ENCODE measurements at regions not wholly inside any gene's neighbourhood (a gene's known extent, or its start where the extent isn't known, plus 50 kb on each side); places are given as distances from the start of the nearest gene placed in this dataset.

- no peak for DNase-seq
Observed at GRCh38 chr18:46324087-46324955, 220.1 kb downstream of the HAUS1 start.

- no peak for DNase-seq
Observed at GRCh38 chr18:46325895-46326294, 221.7 kb downstream of the HAUS1 start.

DNA sequence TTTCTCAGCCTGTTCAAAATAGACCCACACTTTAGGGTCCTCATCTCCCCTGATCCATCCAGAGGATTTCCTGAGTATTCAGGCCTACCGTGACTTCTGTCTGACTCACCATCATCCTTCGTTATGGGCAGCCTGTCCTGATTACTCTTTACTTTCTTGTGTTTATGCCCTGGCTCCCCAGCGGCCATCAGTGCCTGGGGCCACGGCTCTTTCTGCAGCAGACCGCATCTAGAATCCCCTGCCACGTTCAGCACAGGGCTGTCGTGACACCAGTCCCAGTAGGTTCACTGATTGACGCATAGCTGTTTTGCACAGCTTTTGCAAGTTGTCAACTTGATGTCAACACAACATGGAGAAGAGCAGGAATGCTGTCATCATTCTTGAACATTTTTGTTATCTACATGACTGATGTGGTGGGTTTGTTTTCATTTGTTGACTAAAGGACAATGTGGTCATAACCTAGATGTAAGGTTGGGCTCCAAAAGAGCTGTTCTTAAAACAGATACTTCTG is 225.6 kb downstream of the HAUS1 start:
- DNase-seq = no peak

DNA sequence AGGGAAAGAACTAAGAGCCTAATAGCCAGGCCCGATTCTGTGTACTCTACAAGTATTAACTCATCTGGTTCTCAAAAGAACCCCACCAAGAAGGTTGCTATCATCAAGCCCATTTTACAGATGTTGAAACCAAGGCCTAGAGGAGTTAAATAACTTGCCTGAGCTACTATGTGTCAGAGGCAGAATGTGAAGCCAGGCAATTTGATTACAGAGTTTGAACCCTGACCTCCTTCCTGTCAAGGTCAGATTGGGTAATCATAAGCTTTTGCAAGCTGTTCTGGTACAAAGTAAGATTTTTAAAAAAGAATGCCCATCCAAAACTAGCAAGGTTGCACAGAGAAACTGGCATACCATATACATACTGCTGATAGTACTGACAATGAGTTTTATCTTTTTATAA is 227.1 kb downstream of the HAUS1 start:
- no peak for DNase-seq

- no peak for DNase-seq
Observed at GRCh38 chr18:46332286-46332801, 228.2 kb downstream of the HAUS1 start.

DNA sequence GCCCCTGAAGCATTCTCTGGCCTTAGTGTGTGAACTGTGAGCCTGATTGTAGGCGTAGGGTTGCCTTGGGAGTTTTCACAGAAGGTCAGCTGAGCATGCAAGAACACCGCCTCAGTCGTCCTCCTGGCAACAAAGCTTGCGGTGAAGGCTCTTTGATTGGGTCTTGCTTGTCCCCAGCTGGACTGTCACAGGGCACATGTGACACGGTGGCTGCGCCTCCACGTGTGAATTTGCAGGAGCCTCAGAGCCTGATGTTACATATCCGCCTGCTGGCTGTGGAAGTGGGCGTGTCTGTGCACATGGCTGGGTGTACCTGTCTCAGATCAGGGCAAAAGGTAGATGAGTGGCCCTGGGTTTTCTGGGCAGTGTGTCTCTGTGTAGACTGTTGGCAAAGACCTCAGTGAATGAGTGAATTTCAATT is 228.7 kb downstream of the HAUS1 start:
- no peak for DNase-seq

GRCh38 chr18:46333431-46334135 is 229.4 kb downstream of the HAUS1 start:
- DNase-seq = peak in 1 of 2 experiments; percentile 6

DNA sequence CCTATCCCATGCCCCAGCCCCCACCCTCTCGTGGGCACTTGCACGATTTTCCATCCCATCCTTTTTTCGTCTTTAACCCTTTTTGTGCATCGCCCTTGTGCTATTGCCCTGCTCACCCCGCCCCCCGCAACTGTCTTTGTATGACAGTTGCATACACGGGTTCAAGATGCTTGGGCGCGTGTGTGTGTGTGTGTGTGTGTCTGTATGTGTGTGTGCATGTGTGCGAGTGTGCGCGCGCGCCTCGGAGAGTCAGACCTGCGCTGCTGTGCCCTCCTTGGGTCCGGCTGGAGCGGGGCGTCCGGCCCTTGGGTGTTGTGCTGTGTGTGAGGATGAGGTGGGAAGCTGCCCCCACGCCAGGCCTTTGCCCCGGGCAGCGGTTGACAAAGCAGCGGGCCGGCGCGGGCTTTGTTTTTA is 230.7 kb downstream of the HAUS1 start:
- no peak for DNase-seq

GRCh38 chr18:46335534-46336101 is 231.4 kb downstream of the HAUS1 start:
- no peak for DNase-seq

- no peak for DNase-seq
Observed at GRCh38 chr18:46336278-46337111, 232.3 kb downstream of the HAUS1 start.

GRCh38 chr18:46337271-46337670 is 233.1 kb downstream of the HAUS1 start:
- no peak for DNase-seq

GRCh38 chr18:46338205-46338604 is 234.0 kb downstream of the HAUS1 start:
- DNase-seq = no peak

GRCh38 chr18:46338766-46339165 is 234.6 kb downstream of the HAUS1 start:
- DNase-seq = no peak

DNA sequence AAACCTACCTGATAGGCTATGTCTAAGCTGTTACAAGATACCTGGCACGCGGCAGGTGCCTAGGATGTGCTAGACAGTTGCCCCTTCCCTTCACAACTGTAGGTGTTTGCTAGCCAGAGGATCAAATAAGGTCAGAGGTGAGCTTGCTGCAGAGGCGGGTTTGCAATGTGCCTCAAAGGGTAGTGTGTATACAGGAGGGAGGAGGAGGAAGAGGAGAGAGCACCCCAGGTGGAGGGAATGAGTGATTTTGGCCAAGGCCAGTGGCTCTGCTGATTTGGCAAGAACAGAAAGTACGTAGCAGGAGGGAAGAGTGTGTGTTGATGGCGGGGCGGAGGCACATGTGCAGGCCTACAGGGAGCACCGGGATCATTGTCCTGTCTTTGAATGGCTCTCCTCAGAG is 236.5 kb downstream of the HAUS1 start:
- no peak for DNase-seq

GRCh38 chr18:46341986-46342525 is 237.9 kb downstream of the HAUS1 start:
- DNase-seq = no peak

DNA sequence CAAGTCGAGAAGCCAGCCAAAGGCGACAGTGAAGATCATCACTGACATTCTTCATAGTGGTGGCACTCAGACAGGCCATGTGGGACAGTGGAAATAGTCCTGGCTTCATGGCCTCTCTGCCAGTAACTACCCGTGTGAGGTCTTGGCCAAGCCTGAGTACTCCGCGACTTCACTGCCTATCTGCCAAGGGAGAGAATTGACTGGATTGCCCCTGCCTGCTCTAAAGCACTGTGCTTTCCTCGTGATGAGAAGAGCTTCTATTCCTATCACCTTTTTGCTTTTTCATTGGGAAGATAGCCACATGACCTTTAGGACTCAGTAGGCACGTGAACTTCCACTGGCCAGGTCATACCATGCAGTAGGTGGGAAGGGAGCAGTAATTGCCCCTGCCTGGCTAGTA is 239.3 kb downstream of the HAUS1 start:
- DNase-seq = no peak

DNA sequence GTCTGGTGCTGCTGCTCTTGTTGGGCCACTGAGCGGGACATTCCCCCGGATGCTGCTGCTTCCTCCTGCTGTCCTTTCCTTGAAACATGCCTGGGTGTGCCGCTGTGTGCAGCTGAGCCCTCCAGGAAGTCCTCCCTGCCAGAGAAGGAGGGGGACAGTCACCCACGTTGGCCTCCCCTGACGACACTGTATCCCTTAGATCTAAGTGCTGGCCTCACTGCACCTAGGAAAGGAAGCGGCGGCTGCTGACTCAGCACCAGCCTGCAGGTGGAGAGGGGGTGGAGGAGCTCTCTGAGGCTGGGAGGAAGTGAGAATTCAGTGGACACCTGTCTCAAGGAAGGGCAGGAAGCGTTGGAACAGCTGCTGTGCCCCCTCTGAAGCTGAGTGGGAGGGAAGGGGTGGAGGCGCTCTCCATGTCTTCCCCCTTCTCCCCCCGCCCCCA is 239.8 kb downstream of the HAUS1 start:
- peak; percentile 27 to 56 for DNase-seq

DNA sequence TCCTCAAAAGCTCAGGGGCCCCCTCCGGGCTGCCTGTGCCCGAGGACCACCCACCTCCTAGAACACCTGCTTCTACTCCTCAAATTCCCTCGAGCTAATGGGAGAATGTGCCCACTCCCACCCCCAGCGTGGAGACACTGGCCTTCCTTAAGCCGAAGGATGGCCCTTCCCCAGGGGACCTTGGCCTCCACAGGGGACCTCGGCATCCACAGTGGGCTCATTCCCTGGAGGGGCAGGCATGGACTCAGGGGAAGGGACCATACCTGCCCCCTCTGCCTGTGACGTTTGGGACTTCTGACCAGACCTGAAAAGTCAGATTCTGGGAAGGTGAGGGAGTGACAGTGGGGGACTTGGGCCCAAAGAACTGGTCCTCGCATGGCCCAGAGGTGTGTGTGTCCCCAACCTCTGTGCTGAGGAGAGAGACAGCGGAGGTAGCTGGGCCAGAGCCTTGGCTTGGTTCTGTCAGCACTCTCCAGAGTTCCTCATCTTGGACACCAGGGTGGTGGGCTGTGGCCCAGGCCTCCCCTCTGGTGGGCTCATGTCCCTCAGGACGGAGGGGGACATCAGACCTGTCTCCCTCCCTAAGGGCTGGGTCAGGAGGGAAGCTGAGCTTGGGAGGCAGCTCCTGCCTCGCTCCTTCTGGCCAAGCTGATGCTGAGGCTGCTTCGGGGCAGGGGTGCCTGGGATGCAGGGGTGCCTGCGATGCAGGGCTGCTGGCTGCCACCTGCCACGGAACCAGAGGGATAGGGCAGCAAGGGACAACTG is 240.4 kb downstream of the HAUS1 start:
- no peak for DNase-seq

GRCh38 chr18:46345181-46345465 is 240.9 kb downstream of the HAUS1 start:
- no peak for DNase-seq

GRCh38 chr18:46346213-46346612 is 242.0 kb downstream of the HAUS1 start:
- no peak for DNase-seq

DNA sequence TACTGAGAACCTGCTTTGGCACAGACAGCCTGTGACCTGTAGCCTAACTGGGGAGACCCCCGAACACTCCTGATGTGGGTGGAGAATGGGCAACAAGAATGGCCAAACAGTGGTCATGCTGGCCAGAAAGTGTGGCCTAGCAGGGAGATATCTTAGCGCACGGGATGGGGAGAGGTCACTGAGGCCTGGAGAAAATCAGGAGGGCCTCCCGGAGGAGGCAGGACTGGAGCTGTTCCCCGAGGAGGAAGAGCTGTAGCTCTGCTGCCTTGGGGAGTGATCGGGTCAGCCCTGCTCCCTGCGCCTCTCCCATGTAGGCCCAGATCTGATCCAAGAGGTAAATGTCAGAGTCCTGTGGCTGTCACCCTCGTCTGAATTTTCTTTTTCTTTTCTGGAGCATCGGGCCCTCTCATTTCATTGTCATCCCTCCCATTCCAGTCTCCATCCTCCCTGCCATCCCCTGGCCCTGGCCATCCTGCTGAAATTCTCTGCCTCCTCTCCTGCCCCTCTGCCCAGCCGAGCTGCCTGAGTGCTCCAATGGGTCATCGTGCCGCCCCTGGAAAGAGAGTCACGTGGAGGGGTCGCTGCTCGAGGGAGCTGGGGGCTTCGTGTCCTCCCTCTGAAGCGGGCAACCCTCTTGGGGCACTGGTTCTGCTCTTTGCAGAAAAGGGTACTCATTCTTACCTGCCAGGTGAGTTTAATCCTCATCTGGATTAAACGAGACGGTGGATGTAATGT is 242.9 kb downstream of the HAUS1 start:
- DNase-seq = no peak

Data from stimulated activated CD4-positive, alpha-beta T cell treated with anti-CD3 and anti-CD28 coated beads, Interleukin-4, amount 100 ng/mL, for 4 hours (primary cell).